Testis (tissue), 2 donors: ENCODE measurements at regions not wholly inside any gene's neighbourhood (a gene's known extent, or its start where the extent isn't known, plus 50 kb on each side); places are given as distances from the start of the nearest gene placed in this dataset.
A peak's percentile ranks its signal among the peaks of the same experiment; 100 is the strongest.
"Not testable (repeated sequence)": the region's sequence is repeated elsewhere in the genome, so short reads cannot be mapped to it uniquely, and the experiment has no call there.

Experiments used
- DNase-seq: peaks from one replicate; pipeline ENCODE4 v3.0.0-alpha.2; 2019
- H3K27ac ChIP-seq, 2 donors: fragments of 200-600 bp; sonication (generic); one replicate each; pipeline ENCODE4 v1.5.1; 2019
- H3K27me3 ChIP-seq: fragments of 200-600 bp; sonication (generic); one replicate; pipeline ENCODE4 v1.5.1; 2019
- H3K36me3 ChIP-seq: fragments of 200-600 bp; sonication (generic); one replicate; pipeline ENCODE4 v1.5.1; 2017; ENCODE audit warnings: low read depth; ENCODE audit errors: missing control alignments
- H3K4me1 ChIP-seq: fragments of 200-600 bp; sonication (generic); one replicate; pipeline ENCODE4 v1.5.1; 2019
- H3K4me3 ChIP-seq, 2 donors: fragments of 200-600 bp; sonication (generic); one replicate each; pipeline ENCODE4 v1.5.1; 2017 to 2019
- H3K9me3 ChIP-seq: fragments of 200-600 bp; sonication (generic); one replicate; pipeline ENCODE4 v1.5.1; 2017
- POLR2A ChIP-seq: fragments of 450-650 bp; IDR thresholded peaks from one replicate; pipeline ENCODE4 v1.6.1; 2017; ENCODE audit warnings: antibody characterized with exemption, mild to moderate bottlenecking, moderate library complexity
- WGBS, 2 donors: methylation state at CpG; one replicate each; pipeline ENCODE4 v1.1.5; 2018; 5-methylcytosine and 5-hydroxymethylcytosine counted together
- intact Hi-C: fragments of 100-400 bp; cut with DNase I; formaldehyde crosslinking; loops from one replicate; pipeline ENCODE4 v1.15.1; 2023; ENCODE audit warnings: low total_unique reads

DNA sequence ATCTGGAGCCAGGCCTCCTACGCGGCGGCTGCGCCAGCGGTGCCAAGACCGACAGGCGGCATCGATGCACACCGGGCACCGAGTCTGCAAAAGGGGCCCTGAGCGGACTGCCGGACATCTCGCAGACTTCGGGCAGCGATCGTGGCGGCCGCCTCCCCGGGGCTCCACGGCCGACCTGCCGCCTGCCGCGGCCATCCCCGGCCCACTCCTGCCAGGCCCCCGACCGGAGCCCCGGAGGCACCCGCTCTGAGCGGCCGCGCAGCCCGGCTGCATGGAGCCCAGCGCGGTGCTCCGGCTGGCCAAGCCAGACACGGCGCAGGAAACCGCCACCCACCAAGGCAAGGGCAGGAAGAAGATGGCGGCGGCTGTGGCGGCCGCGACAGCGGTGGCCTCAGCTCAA, 154.2 kb upstream of the KCTD7 start:
- no peak for DNase-seq
- Histone ChIP-seq H3K27ac (no peak overlapping the region), H3K4me3 (no peak overlapping the region), H3K4me1 (no peaks in the 10 kb centered on the region), H3K36me3 (no peaks in the 10 kb centered on the region), H3K9me3 (no peaks in the 10 kb centered on the region), H3K27me3 (no peaks in the 10 kb centered on the region)
- intact Hi-C loops = no loop called here
- no peak for TF ChIP-seq POLR2A
- 91 to 96% methylated on average over 25 to 45 of the region's 45 CpGs for WGBS, 2 donors

DNA sequence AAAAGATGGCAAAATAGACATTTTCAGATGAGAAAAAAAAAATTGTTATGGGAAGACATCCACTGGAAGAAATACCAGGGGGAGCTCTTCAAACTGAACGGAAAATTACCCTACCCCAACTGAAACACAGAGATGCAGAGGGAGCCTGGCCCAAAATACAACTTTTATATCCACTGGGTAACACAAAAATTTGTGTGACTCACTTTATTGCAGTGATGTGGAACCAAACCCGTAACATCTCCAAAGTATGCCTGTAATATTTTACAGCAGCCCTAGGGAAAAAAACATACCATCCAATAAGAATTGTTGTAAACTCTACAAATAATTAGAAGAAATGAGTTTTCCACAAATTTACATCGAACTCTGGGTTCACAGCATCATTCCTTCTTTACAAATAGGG, 152.6 kb upstream of the KCTD7 start:
- H3K27me3 ChIP-seq, DNase-seq, H3K36me3 ChIP-seq, intact Hi-C loops, H3K9me3 ChIP-seq, H3K4me1 ChIP-seq, H3K27ac ChIP-seq, H3K4me3 ChIP-seq: not testable (repeated sequence)
- 94 to 95% methylated on average over 3 of the region's 3 CpGs for WGBS, 2 donors

DNA sequence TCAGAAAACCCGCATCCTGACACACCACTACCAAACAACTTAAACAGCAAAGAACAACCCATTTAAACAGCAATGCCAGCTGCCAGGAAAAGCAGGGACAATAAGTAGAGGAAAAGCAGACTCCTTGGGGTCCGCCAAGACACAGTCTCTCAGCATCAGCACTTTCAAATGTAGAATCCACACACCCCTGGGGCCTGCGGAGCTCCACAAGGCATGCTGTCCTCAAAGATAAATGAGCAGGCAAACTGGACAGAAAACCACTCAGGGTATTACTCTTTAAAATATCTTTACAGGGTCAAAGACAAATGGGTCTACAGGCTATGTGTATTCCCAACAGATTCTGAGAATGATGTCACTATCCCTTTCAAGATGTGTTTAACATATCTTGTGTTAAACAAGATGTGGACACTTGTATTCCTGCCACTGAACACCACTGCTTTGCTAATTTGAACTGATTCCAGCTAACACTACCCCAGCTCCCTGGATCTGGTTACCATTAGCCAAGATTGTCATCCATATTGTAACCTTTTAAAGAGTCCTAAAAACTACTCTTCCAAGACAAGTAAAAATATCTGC, 150.8 kb upstream of the KCTD7 start:
- DNase-seq, intact Hi-C loops, H3K9me3 ChIP-seq, H3K27me3 ChIP-seq, H3K36me3 ChIP-seq, H3K4me1 ChIP-seq, H3K4me3 ChIP-seq, H3K27ac ChIP-seq: not testable (repeated sequence)
- WGBS, 2 donors = 91 to 96% methylated on average over 3 of the region's 3 CpGs

DNA sequence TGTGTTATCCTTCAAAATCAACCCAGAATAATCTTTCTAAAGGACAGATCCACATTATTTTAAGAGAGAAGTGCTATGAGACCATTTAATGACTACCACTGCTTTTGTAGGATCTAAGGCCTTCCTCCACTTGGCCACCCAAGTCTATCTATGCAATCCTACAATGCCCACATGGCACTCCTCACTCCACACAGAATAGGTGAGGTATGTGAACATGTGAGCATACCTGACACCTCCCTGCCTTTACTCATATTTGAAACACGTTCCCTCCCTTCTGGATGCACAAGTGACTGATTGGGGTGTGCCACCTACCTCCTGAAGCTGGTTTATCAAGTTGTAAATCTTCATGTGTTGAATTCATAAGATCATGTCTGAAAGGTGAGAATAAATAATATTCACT, 147.5 kb upstream of the KCTD7 start:
- H3K4me3 ChIP-seq, H3K4me1 ChIP-seq, H3K9me3 ChIP-seq, H3K27me3 ChIP-seq, intact Hi-C loops, DNase-seq, H3K36me3 ChIP-seq, H3K27ac ChIP-seq: not testable (repeated sequence)
- 82 to 90% methylated on average over 1 of the region's 1 CpG for WGBS, 2 donors

DNA sequence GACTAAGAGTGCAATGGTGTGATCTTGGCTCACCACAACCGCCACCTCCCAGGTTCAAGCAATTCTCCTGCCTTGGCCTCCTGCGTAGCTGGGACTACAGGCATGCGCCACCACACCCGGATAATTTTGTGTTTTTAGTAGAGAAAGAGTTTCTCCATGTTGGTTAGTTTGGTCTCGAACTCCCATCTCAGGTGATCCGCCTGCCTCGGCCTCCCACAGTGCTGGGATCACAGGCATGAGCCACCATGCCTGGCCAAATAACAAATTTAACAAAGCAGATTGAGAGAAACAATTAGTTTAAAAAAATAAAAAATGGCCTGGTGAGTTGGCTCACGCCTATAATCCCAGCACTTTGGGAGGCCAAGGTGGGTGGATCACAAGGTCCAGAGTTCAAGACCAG, 139.6 kb upstream of the KCTD7 start:
- H3K9me3 ChIP-seq, DNase-seq, H3K4me3 ChIP-seq, H3K36me3 ChIP-seq, H3K27me3 ChIP-seq, H3K4me1 ChIP-seq, intact Hi-C loops, H3K27ac ChIP-seq: not testable (repeated sequence)
- 92 to 98% methylated on average over 8 of the region's 8 CpGs for WGBS, 2 donors

DNA sequence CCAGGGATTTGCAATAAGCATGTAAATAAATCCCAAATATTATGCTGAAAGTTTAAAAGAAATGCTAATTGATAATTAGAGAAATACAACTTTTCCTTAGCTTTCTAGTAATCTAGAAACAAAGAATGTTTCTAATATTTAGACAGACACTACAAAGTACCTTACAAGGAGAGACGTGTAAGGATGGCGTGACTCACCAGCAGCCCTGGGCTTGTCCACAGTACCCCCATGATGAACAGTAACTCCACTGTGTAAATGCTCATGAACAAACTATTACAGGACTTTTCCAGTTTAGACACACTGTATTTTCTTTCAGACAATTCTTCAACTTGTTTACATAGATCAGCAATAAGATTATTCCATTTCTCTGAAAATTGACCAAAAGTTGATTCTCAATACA, 138.9 kb upstream of the KCTD7 start:
- WGBS, 2 donors = 49 to 73% methylated on average over 2 of the region's 2 CpGs
- DNase-seq, H3K27me3 ChIP-seq, H3K4me3 ChIP-seq, H3K9me3 ChIP-seq, H3K27ac ChIP-seq, intact Hi-C loops, H3K4me1 ChIP-seq, H3K36me3 ChIP-seq: not testable (repeated sequence)

DNA sequence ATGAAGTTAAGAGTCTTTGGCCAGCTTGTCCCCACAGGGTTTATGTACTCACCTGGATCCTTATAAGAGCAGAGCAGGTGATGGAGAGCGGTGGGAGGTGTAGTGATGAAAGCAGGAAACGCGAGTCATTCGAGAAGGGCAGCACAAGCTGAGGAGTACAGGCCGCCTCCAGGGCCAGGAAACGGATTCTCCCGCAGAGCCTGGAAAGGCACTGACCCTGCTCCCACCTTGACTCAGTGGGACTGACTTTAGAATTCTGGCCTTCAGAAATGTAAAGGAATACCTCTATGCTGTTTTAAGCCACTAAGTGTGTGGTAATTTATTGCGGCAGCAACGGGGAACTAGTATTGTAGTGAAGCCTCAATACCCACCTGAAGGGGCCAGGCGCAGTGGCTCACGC, 137.7 kb upstream of the KCTD7 start:
- H3K4me3 ChIP-seq, H3K27ac ChIP-seq, H3K27me3 ChIP-seq, H3K9me3 ChIP-seq, intact Hi-C loops, DNase-seq, H3K4me1 ChIP-seq, H3K36me3 ChIP-seq: not testable (repeated sequence)
- 79 to 86% methylated on average over 9 to 11 of the region's 11 CpGs for WGBS, 2 donors

DNA sequence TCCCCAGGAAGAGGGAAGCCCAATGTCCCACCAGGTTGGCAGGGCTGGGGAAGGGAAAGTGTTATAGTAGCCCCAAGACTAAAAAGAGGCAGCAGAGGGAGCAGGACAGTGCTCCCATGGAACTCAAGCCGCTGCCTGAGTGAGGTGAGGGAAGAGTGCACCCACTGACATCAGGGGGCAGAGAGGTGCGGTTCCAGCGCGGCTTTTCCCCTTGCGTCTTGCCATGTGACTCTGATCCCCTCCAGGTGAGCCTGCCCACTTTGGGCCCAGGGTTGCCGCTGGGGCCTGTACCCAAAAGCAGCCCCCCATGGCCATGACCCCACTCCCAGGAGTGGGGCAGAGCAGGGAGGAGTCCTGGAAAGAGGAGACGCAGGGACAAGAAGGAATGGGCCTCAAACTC, 136.3 kb upstream of the KCTD7 start:
- WGBS, 2 donors = 47 to 70% methylated on average over 3 to 7 of the region's 7 CpGs

More for the DNA sequence above, 136.3 kb upstream of the KCTD7 start:
- peak overlapping the region; percentile 85 to 87 for H3K4me3 ChIP-seq
- H3K36me3 ChIP-seq, H3K9me3 ChIP-seq, H3K4me1 ChIP-seq, intact Hi-C loops, DNase-seq, H3K27me3 ChIP-seq: not testable (repeated sequence)
- H3K27ac ChIP-seq = peak overlapping the region; percentile 97
